ENCODE measurements at regions not wholly inside any gene's neighbourhood (a gene's known extent, or its start where the extent isn't known, plus 50 kb on each side); places are given as distances from the start of the nearest gene placed in this dataset.

DNA sequence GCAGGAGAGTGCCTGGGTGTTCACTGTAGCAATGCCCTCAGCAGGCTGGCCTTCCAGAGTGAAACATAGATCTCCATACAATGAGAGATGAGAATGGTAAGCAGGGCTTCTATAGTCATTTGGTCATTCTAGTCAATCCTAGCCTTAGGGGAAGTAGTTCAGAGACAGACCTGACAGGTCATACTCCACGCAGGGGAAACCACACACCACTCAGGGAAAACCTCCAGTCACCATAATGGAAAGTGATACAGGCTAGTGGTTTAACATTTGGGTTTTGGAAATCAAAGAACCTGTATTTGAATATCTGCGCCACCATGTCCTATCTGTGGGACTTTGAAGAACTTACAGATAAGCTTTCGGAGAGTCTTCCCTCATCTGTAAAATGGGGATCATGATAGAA, 425.7 kb upstream of the PPP2R3A start:
- TF ChIP-seq POLR2A (IDR thresholded peaks at IDR 0.05): no peak
- TF ChIP-seq POLR2AphosphoS5 (IDR thresholded peaks at IDR 0.05): no peak
- no peak for TF ChIP-seq EP300 (IDR thresholded peaks at IDR 0.05)
- TF ChIP-seq, protein P1, sequence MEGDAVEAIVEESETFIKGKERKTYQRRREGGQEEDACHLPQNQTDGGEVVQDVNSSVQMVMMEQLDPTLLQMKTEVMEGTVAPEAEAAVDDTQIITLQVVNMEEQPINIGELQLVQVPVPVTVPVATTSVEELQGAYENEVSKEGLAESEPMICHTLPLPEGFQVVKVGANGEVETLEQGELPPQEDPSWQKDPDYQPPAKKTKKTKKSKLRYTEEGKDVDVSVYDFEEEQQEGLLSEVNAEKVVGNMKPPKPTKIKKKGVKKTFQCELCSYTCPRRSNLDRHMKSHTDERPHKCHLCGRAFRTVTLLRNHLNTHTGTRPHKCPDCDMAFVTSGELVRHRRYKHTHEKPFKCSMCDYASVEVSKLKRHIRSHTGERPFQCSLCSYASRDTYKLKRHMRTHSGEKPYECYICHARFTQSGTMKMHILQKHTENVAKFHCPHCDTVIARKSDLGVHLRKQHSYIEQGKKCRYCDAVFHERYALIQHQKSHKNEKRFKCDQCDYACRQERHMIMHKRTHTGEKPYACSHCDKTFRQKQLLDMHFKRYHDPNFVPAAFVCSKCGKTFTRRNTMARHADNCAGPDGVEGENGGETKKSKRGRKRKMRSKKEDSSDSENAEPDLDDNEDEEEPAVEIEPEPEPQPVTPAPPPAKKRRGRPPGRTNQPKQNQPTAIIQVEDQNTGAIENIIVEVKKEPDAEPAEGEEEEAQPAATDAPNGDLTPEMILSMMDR (IDR thresholded peaks at IDR 0.05): no peak
- no peaks in the 10 kb centered on the region for H3K36me3 ChIP-seq
- peaks cover 0 to 3% (median under 1%) of the 10 kb centered on the region in 4 donors for H3K9me3 ChIP-seq
- H3K4me3 ChIP-seq: no peak overlapping the region
- intact Hi-C loops (cut with DNase I): no loop called here
- no peak overlapping the region for H3K27ac ChIP-seq
- H3K4me1 ChIP-seq: no peaks in the 10 kb centered on the region
- no peaks in the 10 kb centered on the region for H3K27me3 ChIP-seq
- no peak for DNase-seq
- 85 to 91% methylated on average over 3 of the region's 3 CpGs for WGBS, 2 donors

DNA sequence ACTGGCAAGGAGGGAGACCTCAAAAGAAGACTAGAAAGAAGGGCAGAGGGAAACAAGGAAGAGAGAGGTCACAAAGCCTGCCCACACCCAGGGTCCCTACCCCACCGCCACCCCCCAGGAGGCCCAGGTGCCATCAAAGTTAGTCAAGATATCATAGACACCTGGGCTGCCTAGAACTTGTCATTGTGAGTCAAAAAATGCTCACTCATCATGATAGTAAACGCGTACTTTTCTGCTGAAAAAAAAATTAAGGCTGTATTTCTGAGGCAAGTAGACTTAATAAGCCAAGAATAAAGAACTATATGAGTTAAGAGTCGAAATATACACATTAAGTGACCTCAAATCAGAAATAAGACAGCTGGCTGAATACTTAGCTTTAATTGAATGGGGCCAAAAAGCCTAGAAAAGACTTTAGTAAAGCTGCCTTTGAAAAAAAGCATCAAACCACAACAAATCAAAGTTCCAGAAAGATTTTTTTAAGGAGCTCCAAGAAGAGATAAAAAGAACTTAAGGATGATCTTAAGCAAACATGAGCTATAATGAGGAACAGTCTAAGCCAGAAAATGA, 415.5 kb upstream of the PPP2R3A start:
- 77 to 89% methylated on average over 4 of the region's 4 CpGs for WGBS, 2 donors
- DNase-seq: no peak
- H3K27ac ChIP-seq: no peak overlapping the region
- H3K4me1 ChIP-seq: no peaks in the 10 kb centered on the region
- intact Hi-C loops (cut with DNase I): no loop called here
- H3K27me3 ChIP-seq: no peaks in the 10 kb centered on the region
- H3K36me3 ChIP-seq: no peaks in the 10 kb centered on the region
- H3K9me3 ChIP-seq: no peaks in the 10 kb centered on the region
- no peak for TF ChIP-seq POLR2AphosphoS5 (IDR thresholded peaks at IDR 0.05)
- no peak for TF ChIP-seq POLR2A (IDR thresholded peaks at IDR 0.05)
- TF ChIP-seq EP300 (IDR thresholded peaks at IDR 0.05): no peak
- TF ChIP-seq, protein P1 (IDR thresholded peaks at IDR 0.05): no peak
- H3K4me3 ChIP-seq: no peak overlapping the region

DNA sequence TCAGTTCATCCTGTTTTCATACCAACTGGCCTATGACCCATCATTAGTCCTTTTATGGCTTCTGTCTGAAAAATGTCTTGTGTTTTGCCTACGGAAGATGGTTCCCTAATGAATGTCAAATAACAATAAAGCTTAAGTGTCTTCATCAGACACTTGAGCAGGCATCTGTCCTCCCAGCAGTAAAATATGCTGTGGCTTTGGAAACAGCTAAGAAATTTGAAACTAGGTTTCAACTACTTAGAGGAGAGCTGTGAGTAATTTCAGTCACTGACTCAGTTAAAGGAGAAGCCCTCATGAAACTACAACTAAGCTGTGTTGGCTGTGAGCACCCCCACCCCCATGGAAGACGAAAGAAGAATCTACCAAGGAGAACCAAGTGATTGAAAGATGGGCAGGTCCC, 409.4 kb upstream of the PPP2R3A start:
- H3K4me1 ChIP-seq: no peaks in the 10 kb centered on the region
- no peaks in the 10 kb centered on the region for H3K36me3 ChIP-seq
- WGBS, 2 donors: 77 to 83% methylated on average over 2 of the region's 2 CpGs
- H3K4me3 ChIP-seq: no peak overlapping the region
- DNase-seq: no peak
- no peaks in the 10 kb centered on the region for H3K9me3 ChIP-seq
- no peaks in the 10 kb centered on the region for H3K27me3 ChIP-seq
- intact Hi-C loops (cut with DNase I): no loop called here
- TF ChIP-seq POLR2A (IDR thresholded peaks at IDR 0.05) (no peak), POLR2AphosphoS5 (IDR thresholded peaks at IDR 0.05) (no peak), EP300 (IDR thresholded peaks at IDR 0.05) (no peak)
- TF ChIP-seq, protein P1 (IDR thresholded peaks at IDR 0.05): no peak
- no peak overlapping the region for H3K27ac ChIP-seq

DNA sequence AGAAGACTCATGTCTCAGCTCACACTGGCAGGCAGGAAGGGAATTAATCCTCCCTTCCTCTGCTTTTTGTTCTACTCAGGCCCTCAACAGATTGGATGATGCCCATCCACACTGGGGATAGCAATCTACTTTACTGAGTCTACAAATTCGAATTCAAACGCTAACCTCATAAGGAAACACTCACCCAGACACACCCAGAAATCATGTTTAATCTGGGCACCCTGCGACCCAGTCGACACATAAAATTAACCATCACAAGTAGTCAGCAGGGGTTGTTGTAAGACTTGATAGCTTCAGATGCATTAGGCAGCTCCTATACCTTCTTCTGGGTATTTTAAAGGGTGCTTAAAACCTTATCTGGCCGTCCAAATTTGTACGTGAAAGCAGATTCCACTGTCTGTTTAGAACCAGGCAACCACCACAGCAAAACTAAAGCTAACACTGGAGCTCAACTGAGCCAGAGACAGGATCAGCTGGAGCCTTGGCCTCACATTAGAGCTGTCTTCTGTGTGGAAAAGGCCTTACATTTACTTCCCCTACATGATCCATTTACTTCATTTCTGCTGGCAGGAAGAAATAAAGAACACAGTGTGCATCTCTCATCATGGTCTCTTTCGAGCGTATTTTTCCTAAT, 407.3 kb upstream of the PPP2R3A start:
- H3K4me3 ChIP-seq: no peak overlapping the region
- DNase-seq: no peak
- H3K27me3 ChIP-seq: no peaks in the 10 kb centered on the region
- no peaks in the 10 kb centered on the region for H3K4me1 ChIP-seq
- H3K9me3 ChIP-seq: no peaks in the 10 kb centered on the region
- no peaks in the 10 kb centered on the region for H3K36me3 ChIP-seq
- 38 to 62% methylated on average over 8 of the region's 8 CpGs for WGBS, 2 donors
- TF ChIP-seq POLR2AphosphoS5 (IDR thresholded peaks at IDR 0.05): no peak
- intact Hi-C loops (cut with DNase I): no loop called here
- H3K27ac ChIP-seq: no peak overlapping the region

DNA sequence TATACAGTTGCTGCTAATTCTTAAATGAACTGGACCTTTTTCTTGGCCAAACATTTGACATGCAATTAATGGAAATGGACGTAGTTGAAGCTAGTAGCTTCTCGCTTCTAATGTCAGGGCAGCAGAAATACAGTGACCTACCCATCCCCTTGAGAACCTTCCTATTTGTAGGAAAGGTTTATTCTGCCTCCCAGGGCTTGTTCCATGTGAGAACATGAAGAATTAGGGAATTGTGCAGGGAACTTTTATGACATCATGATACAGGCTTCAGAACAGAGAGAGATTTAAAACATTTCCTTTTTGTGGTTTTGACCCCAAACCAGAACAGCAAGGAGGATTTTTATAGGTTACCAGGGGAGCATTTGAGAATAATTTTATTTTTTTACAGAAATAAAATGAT, 406.6 kb upstream of the PPP2R3A start:
- no peak overlapping the region for H3K4me3 ChIP-seq
- no peak for DNase-seq
- H3K27ac ChIP-seq: no peak overlapping the region
- no peaks in the 10 kb centered on the region for H3K36me3 ChIP-seq
- intact Hi-C loops (cut with DNase I): no loop called here
- TF ChIP-seq POLR2A (IDR thresholded peaks at IDR 0.05) (no peak), EP300 (IDR thresholded peaks at IDR 0.05) (no peak), POLR2AphosphoS5 (IDR thresholded peaks at IDR 0.05) (no peak)
- TF ChIP-seq, protein P1 (IDR thresholded peaks at IDR 0.05): no peak
- no peaks in the 10 kb centered on the region for H3K9me3 ChIP-seq
- WGBS, 2 donors: 90 to 91% methylated on average over 2 of the region's 2 CpGs
- no peaks in the 10 kb centered on the region for H3K27me3 ChIP-seq
- no peaks in the 10 kb centered on the region for H3K4me1 ChIP-seq

All from sigmoid colon (tissue), 6 donors.